ENCODE measurements at regions not wholly inside any gene's neighbourhood (a gene's known extent, or its start where the extent isn't known, plus 50 kb on each side); places are given as distances from the start of the nearest gene placed in this dataset.

DNA sequence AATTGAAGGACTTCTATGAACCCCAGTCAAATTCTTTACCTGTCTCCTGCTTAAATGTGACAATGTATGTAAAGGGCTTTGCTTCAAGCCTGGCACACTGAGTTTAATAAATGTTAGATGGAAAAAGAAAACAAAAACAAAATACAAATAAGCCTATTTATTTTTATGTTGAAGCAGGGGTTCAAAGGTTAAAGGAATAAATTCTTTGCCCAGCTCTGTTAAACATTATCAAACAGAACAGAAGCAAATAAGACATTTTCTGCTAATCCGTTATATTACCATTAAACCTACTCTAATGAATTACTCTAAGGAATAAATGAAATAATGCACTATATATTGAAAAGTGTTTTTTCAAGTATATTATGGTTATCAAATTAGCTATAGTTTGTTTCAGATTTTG is 182.5 kb upstream of the CEP162 start:
- Histone ChIP-seq H3K79me2 (no peaks in the 10 kb centered on the region), H3K4me1 (ENCODE audit: insufficient read depth) (no peaks in the 10 kb centered on the region), H3K36me3 (replicated peaks; ENCODE audit: insufficient read depth, low read depth) (no peaks in the 10 kb centered on the region), H2AFZ (no peak overlapping the region), H3K9me3 (ENCODE audit: low read depth) (no peaks in the 10 kb centered on the region), H3K27me3 (peaks cover 6% of the 10 kb centered on the region), H4K20me1 (ENCODE audit: insufficient read depth, poor library complexity, severe bottlenecking) (no peaks in the 10 kb centered on the region), H3K9me2 (replicated peaks; ENCODE audit: insufficient read depth) (no peaks in the 10 kb centered on the region), H3K4me3 (no peak overlapping the region), H3K27ac (no peak overlapping the region), H3K4me2 (no peak overlapping the region)
- TF ChIP-seq, protein P1, sequence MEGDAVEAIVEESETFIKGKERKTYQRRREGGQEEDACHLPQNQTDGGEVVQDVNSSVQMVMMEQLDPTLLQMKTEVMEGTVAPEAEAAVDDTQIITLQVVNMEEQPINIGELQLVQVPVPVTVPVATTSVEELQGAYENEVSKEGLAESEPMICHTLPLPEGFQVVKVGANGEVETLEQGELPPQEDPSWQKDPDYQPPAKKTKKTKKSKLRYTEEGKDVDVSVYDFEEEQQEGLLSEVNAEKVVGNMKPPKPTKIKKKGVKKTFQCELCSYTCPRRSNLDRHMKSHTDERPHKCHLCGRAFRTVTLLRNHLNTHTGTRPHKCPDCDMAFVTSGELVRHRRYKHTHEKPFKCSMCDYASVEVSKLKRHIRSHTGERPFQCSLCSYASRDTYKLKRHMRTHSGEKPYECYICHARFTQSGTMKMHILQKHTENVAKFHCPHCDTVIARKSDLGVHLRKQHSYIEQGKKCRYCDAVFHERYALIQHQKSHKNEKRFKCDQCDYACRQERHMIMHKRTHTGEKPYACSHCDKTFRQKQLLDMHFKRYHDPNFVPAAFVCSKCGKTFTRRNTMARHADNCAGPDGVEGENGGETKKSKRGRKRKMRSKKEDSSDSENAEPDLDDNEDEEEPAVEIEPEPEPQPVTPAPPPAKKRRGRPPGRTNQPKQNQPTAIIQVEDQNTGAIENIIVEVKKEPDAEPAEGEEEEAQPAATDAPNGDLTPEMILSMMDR (IDR thresholded peaks at IDR 0.05; ENCODE audit: poor library complexity), result no peak
- TF ChIP-seq EZH2phosphoT487 (IDR thresholded peaks at IDR 0.05; ENCODE audit: low read depth, severe bottlenecking, unreplicated experiment), result no peak
- no peak for TF ChIP-seq EZH2 (IDR thresholded peaks at IDR 0.05; ENCODE audit: borderline replicate concordance)
- no peak for DNase-seq (ENCODE audit: low spot score)
- WGBS (ENCODE audit: low lambda C conversion rate, missing lambda C conversion rate), result 85% methylated on average over 1 of the region's 1 CpG

DNA sequence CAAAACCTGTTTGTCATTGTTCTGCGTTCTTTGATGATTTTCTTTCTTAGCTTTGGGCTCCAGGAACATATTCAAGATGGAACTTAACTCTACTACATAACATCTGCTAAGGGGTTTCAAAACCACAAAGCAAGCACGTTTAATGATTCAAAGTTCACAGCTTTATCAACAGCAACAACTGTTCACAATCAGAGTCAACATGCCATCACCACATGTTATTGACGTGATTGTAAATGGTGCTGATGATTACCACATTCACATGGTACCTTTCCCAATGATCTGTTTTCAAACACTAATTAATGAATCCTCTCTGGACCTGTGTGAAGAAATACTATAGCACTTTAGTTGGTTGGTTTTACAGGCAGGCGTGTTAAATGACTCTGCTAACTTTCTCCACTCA is 180.6 kb upstream of the CEP162 start:
- no peaks in the 10 kb centered on the region for H4K20me1 ChIP-seq (ENCODE audit: insufficient read depth, poor library complexity, severe bottlenecking)
- H3K9me2 ChIP-seq (replicated peaks; ENCODE audit: insufficient read depth), result no peaks in the 10 kb centered on the region
- H2AFZ ChIP-seq, result no peak overlapping the region
- H3K4me3 ChIP-seq, result no peak overlapping the region
- no peak overlapping the region for H3K27ac ChIP-seq
- no peaks in the 10 kb centered on the region for H3K36me3 ChIP-seq (replicated peaks; ENCODE audit: insufficient read depth, low read depth)
- no peaks in the 10 kb centered on the region for H3K79me2 ChIP-seq
- H3K9me3 ChIP-seq (ENCODE audit: low read depth), result no peaks in the 10 kb centered on the region
- DNase-seq (ENCODE audit: low spot score), result no peak
- TF ChIP-seq EZH2phosphoT487 (IDR thresholded peaks at IDR 0.05; ENCODE audit: low read depth, severe bottlenecking, unreplicated experiment) (no peak), EZH2 (IDR thresholded peaks at IDR 0.05; ENCODE audit: borderline replicate concordance) (no peak)
- H3K27me3 ChIP-seq, result no peaks in the 10 kb centered on the region
- 70% methylated on average over 4 of the region's 4 CpGs for WGBS (ENCODE audit: low lambda C conversion rate, missing lambda C conversion rate)
- no peak overlapping the region for H3K4me2 ChIP-seq
- H3K4me1 ChIP-seq (ENCODE audit: insufficient read depth), result no peaks in the 10 kb centered on the region

DNA sequence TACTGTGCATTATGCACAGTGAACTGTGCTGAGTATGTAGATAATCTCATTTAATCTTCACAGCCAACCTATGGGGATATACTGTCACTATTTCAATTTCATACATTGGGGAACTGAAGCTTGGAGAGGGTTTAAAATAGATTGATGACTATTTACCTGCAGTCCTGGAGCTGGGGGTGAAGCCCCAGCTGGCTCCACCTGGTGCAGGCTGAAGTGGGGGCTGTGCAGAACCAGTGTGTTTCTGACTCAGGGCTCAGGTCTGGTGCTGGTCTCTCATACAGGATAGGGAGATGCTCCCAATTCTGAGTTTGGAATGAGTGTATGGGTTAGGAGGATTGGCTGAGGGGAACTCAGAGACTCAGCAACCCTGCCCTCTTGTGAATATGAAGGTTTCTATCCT is 176.1 kb upstream of the CEP162 start:
- TF ChIP-seq EZH2phosphoT487 (IDR thresholded peaks at IDR 0.05; ENCODE audit: low read depth, severe bottlenecking, unreplicated experiment) (no peak), EZH2 (IDR thresholded peaks at IDR 0.05; ENCODE audit: borderline replicate concordance) (no peak)
- TF ChIP-seq, protein P1 (IDR thresholded peaks at IDR 0.05; ENCODE audit: poor library complexity), result no peak
- no peaks in the 10 kb centered on the region for H3K9me2 ChIP-seq (replicated peaks; ENCODE audit: insufficient read depth)
- no peak overlapping the region for H3K27ac ChIP-seq
- H3K4me3 ChIP-seq, result no peak overlapping the region
- H3K4me1 ChIP-seq (ENCODE audit: insufficient read depth), result no peaks in the 10 kb centered on the region
- no peaks in the 10 kb centered on the region for H3K27me3 ChIP-seq
- no peak for DNase-seq (ENCODE audit: low spot score)
- H3K36me3 ChIP-seq (replicated peaks; ENCODE audit: insufficient read depth, low read depth), result no peaks in the 10 kb centered on the region
- peaks cover 2% of the 10 kb centered on the region for H4K20me1 ChIP-seq (ENCODE audit: insufficient read depth, poor library complexity, severe bottlenecking)
- H2AFZ ChIP-seq, result no peak overlapping the region
- no peaks in the 10 kb centered on the region for H3K9me3 ChIP-seq (ENCODE audit: low read depth)
- H3K4me2 ChIP-seq, result no peak overlapping the region
- no peaks in the 10 kb centered on the region for H3K79me2 ChIP-seq

DNA sequence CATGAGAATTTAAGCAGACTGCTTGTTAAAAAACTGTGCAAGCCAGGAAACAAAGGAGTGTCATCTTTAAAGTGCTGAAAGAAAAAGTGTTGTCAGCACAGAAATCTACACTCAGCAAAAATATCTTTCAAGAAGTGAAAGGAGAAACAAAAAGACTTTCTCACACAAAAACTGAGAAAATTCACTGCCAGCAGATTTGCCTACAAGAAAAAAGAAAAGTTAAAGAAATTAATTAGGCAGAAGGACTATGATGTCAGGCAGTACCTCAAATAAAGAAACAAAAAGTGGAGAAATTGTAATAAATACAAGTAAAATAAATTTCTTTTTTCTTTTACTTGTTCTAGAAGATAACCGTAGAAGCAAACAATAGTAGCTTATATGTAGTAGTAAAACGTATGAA is 171.6 kb upstream of the CEP162 start:
- WGBS (ENCODE audit: low lambda C conversion rate, missing lambda C conversion rate), result 92% methylated on average over 2 of the region's 2 CpGs
- Histone ChIP-seq H3K27me3 (no peaks in the 10 kb centered on the region), H3K4me2 (no peak overlapping the region), H3K27ac (no peak overlapping the region), H3K4me3 (no peak overlapping the region), H3K4me1 (ENCODE audit: insufficient read depth) (no peaks in the 10 kb centered on the region), H4K20me1 (ENCODE audit: insufficient read depth, poor library complexity, severe bottlenecking) (peaks cover 2% of the 10 kb centered on the region), H3K9me3 (ENCODE audit: low read depth) (no peaks in the 10 kb centered on the region), H3K36me3 (replicated peaks; ENCODE audit: insufficient read depth, low read depth) (no peaks in the 10 kb centered on the region), H2AFZ (no peak overlapping the region), H3K79me2 (no peaks in the 10 kb centered on the region), H3K9me2 (replicated peaks; ENCODE audit: insufficient read depth) (no peaks in the 10 kb centered on the region)
- DNase-seq (ENCODE audit: low spot score), result no peak
- TF ChIP-seq, protein P1 (IDR thresholded peaks at IDR 0.05; ENCODE audit: poor library complexity), result no peak
- no peak for TF ChIP-seq EZH2phosphoT487 (IDR thresholded peaks at IDR 0.05; ENCODE audit: low read depth, severe bottlenecking, unreplicated experiment)
- no peak for TF ChIP-seq EZH2 (IDR thresholded peaks at IDR 0.05; ENCODE audit: borderline replicate concordance)

Data from hepatocyte (in vitro differentiated cells).